GM18907 (cell line): ENCODE measurements at regions not wholly inside any gene's neighbourhood (a gene's known extent, or its start where the extent isn't known, plus 50 kb on each side); places are given as distances from the start of the nearest gene placed in this dataset.
"Not testable (repeated sequence)": the region's sequence is repeated elsewhere in the genome, so short reads cannot be mapped to it uniquely, and the experiment has no call there.

Experiments used
- ATAC-seq: cut with Tn5 transposase; IDR thresholded peaks from one replicate; pipeline ENCODE4 v1.9.1; 2021; ENCODE audit warnings: mild to moderate bottlenecking, moderate library complexity; ENCODE audit not compliant: unreplicated experiment

- ATAC-seq: not testable (repeated sequence)
Observed at GRCh38 chr10:59975918-59976317, 69.6 kb upstream of the CCDC6 start.

DNA sequence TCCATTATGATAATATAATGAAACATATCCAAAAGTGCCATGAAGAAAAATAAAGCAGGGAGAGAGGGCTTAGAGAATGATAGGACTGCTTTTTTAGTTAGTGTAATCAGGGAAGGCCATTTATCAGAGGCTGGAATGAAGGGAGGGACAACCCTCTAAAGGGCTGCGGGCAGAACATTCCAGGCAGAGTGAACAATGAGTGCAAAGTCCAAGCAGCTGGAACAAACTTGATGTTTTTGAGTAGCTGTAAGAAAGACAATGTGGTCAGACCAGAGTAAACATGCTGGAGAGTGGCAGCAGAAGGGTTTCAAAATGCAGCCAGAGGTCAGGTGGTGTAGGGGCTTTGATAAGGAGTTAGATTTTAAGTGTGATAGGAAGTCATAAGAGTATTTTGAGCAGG, 65.6 kb upstream of the CCDC6 start:
- ATAC-seq: no peak

- peak; percentile 80 for ATAC-seq
Observed at GRCh38 chr10:59970396-59971368, 64.3 kb upstream of the CCDC6 start.

DNA sequence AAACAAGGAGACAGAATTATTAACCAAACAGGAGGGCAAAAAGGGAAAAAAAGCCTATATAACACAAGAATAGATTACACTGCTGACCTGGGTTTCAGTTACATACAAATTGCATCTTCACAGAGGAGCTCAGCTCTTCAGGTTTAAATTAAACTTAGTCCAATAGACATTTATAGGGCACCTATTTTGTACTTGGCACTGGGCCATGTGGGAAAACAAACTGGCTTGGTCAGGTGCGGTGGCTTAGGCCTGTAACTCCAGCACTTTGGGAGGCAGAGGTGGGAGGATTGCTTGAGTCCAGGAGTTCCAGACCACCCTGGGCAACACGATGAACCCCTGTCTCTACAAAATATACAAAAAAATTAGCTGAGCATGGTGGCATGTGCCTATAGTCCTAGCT, 62.3 kb upstream of the CCDC6 start:
- no peak for ATAC-seq

GRCh38 chr10:59967079-59967478, 60.7 kb upstream of the CCDC6 start:
- no peak for ATAC-seq

GRCh38 chr10:59965899-59966650, 59.7 kb upstream of the CCDC6 start:
- ATAC-seq: no peak

- no peak for ATAC-seq
Observed at GRCh38 chr10:59962756-59963155, 56.4 kb upstream of the CCDC6 start.

GRCh38 chr10:59960751-59961150, 54.4 kb upstream of the CCDC6 start:
- no peak for ATAC-seq

- ATAC-seq: no peak
Observed at GRCh38 chr10:59959504-59960018, 53.2 kb upstream of the CCDC6 start.

- ATAC-seq: no peak
Observed at GRCh38 chr10:59958882-59959281, 52.5 kb upstream of the CCDC6 start.

DNA sequence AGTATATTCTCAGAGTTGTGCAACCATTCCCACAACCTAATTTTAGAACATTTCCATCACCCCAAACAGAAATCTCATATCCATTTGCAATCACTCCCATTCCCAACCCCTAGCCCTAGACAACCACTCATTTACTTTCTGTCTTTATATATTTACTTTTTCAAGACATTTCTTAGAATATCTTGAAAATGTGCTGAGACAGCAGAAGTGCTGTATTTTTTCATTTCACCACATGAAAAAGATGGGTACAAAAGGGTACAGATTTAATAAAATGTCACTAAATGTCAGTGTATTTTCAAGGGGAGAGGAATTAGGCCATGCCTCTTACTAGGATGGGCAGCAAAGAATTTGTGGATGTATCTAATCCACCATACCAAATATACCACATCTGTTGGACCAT, 51.6 kb upstream of the CCDC6 start:
- no peak for ATAC-seq
